GM23338 (cell line): ENCODE measurements at regions not wholly inside any gene's neighbourhood (a gene's known extent, or its start where the extent isn't known, plus 50 kb on each side); places are given as distances from the start of the nearest gene placed in this dataset.

ENCODE experiments used
- ATAC-seq: fragments of 200-7000 bp; cut with Tn5 transposase; 3 replicates; pipeline ENCODE4 v1.9.1; 2020
- DNase-seq: peaks from one replicate; pipeline ENCODE4 v3.0.0-alpha.2; 2015; ENCODE audit warnings: low spot score
- H2AFZ ChIP-seq: fragments of 200-600 bp; sonication (generic); 2 replicates; pipeline ENCODE4 v1.8.0; 2016; ENCODE audit warnings: antibody characterized with exemption, mild to moderate bottlenecking, moderate library complexity
- H3F3A ChIP-seq: fragments of 200-600 bp; sonication (generic); replicated peaks from 2 replicates; pipeline ENCODE4 v1.8.0; 2017; ENCODE audit warnings: antibody characterized with exemption, mixed run types, low read depth
- H3K27ac ChIP-seq: fragments of 200-600 bp; sonication (generic); 2 replicates; pipeline ENCODE4 v1.6.1; 2016; ENCODE audit warnings: low read depth
- H3K27me3 ChIP-seq: fragments of 200-600 bp; sonication (generic); 2 replicates; pipeline ENCODE4 v1.8.0; 2016; ENCODE audit warnings: mild to moderate bottlenecking, mixed run types, moderate library complexity; ENCODE audit not compliant: insufficient read depth
- H3K36me3 ChIP-seq: fragments of 200-600 bp; sonication (generic); 2 replicates; pipeline ENCODE4 v1.8.0; 2016; ENCODE audit warnings: mild to moderate bottlenecking; ENCODE audit not compliant: insufficient read depth
- H3K4me1 ChIP-seq: fragments of 200-600 bp; sonication (generic); 2 replicates; pipeline ENCODE4 v1.8.0; 2016; ENCODE audit warnings: mild to moderate bottlenecking, moderate library complexity; ENCODE audit not compliant: insufficient read depth
- H3K4me2 ChIP-seq: fragments of 200-600 bp; sonication (generic); 2 replicates; pipeline ENCODE4 v1.7.1; 2017; ENCODE audit warnings: mixed run types
- H3K4me3 ChIP-seq: fragments of 200-600 bp; sonication (generic); 2 replicates; pipeline ENCODE4 v1.6.1; 2016; ENCODE audit warnings: mixed run types
- H3K79me2 ChIP-seq: fragments of 200-600 bp; sonication (generic); replicated peaks from 2 replicates; pipeline ENCODE4 v1.8.0; 2017; ENCODE audit warnings: mild to moderate bottlenecking; ENCODE audit not compliant: insufficient read depth
- H3K9me2 ChIP-seq: fragments of 200-600 bp; sonication (generic); 2 replicates; pipeline ENCODE4 v1.8.0; 2017; ENCODE audit not compliant: insufficient read depth
- H4K20me1 ChIP-seq: fragments of 200-600 bp; sonication (generic); replicated peaks from 2 replicates; pipeline ENCODE4 v1.8.0; 2017; ENCODE audit warnings: mild to moderate bottlenecking; ENCODE audit not compliant: insufficient read depth
- H3K27ac Mint-ChIP-seq: 2 replicates; pipeline ENCODE4 v1.8.0; 2020; ENCODE audit warnings: inconsistent platforms, mild to moderate bottlenecking, moderate library complexity, mixed read lengths
- H3K27me3 Mint-ChIP-seq: 3 replicates; pipeline ENCODE4 v1.8.0; 2022; ENCODE audit warnings: low read depth, mild to moderate bottlenecking, moderate library complexity, mixed read lengths, inconsistent platforms; ENCODE audit not compliant: insufficient read depth, poor library complexity
- H3K36me3 Mint-ChIP-seq: 3 replicates; pipeline ENCODE4 v1.8.0; 2021; ENCODE audit warnings: low read depth, mild to moderate bottlenecking, inconsistent platforms, moderate library complexity, mixed read lengths
- H3K4me1 Mint-ChIP-seq: 3 replicates; pipeline ENCODE4 v1.8.0; 2020; ENCODE audit warnings: mild to moderate bottlenecking, inconsistent platforms, mixed read lengths
- H3K4me3 Mint-ChIP-seq: 3 replicates; pipeline ENCODE4 v1.8.0; 2021; ENCODE audit warnings: moderate library complexity, mild to moderate bottlenecking, inconsistent platforms, mixed read lengths
- H3K9me3 Mint-ChIP-seq: 3 replicates; pipeline ENCODE4 v1.8.0; 2020; ENCODE audit warnings: moderate library complexity, mild to moderate bottlenecking, inconsistent platforms, mixed read lengths
- CREB1 ChIP-seq: fragments of 250-450 bp; sonication (Bioruptor Pico); IDR thresholded peaks from 2 replicates; pipeline ENCODE4 v1.5.0; 2020; ENCODE audit warnings: low read depth, mild to moderate bottlenecking, moderate library complexity
- CTCF ChIP-seq, 2 experiments: fragments of 200-600 bp in 1 of 2; sonication (generic) in 1 of 2; conservative IDR thresholded peaks; 2 replicates each; pipeline versions ENCODE4 v1.5.1 to v1.6.1; 2016 to 2017; ENCODE audit warnings: antibody characterized with exemption in 2 of 2, low read depth in 2 of 2, mild to moderate bottlenecking in 2 of 2, moderate library complexity in 1 of 2
- ETS1 ChIP-seq: IDR thresholded peaks from 2 replicates; pipeline ENCODE4 v1.6.1; 2016; ENCODE audit warnings: antibody characterized with exemption
- EZH2phosphoT487 ChIP-seq: fragments of 200-600 bp; sonication (generic); IDR thresholded peaks from one replicate; pipeline ENCODE4 v1.8.1; 2018; ENCODE audit warnings: antibody characterized with exemption; ENCODE audit not compliant: unreplicated experiment
- JUNB ChIP-seq: IDR thresholded peaks from one replicate; pipeline ENCODE4 v1.6.1; 2016; ENCODE audit warnings: antibody characterized with exemption; ENCODE audit not compliant: unreplicated experiment
- NANOG ChIP-seq: IDR thresholded peaks from 2 replicates; pipeline ENCODE4 v1.6.1; 2016; ENCODE audit warnings: antibody characterized with exemption, borderline replicate concordance
- POLR2AphosphoS5 ChIP-seq: IDR thresholded peaks from 2 replicates; pipeline ENCODE4 v1.6.1; 2016; ENCODE audit warnings: antibody characterized with exemption, low read depth
- REST ChIP-seq: IDR thresholded peaks from one replicate; pipeline ENCODE4 v1.6.1; 2018; ENCODE audit warnings: antibody characterized with exemption; ENCODE audit not compliant: unreplicated experiment
- STAT1 ChIP-seq: IDR thresholded peaks from one replicate; pipeline ENCODE4 v1.6.1; 2016; ENCODE audit warnings: antibody characterized with exemption; ENCODE audit not compliant: unreplicated experiment
- ZNF114 ChIP-seq: fragments of 250-450 bp; sonication (Bioruptor Pico); IDR thresholded peaks from 2 replicates; pipeline ENCODE4 v1.5.0; 2020; ENCODE audit warnings: mild to moderate bottlenecking, moderate library complexity
- ZNF331 ChIP-seq: fragments of 250-450 bp; sonication (Bioruptor Pico); IDR thresholded peaks from 2 replicates; pipeline ENCODE4 v1.5.0; 2020; ENCODE audit warnings: low read depth, mild to moderate bottlenecking, moderate library complexity
- ZNF462 ChIP-seq: fragments of 250-450 bp; sonication (Bioruptor Pico); IDR thresholded peaks from 2 replicates; pipeline ENCODE4 v1.5.0; 2020; ENCODE audit warnings: mild to moderate bottlenecking, moderate library complexity

- H3K36me3 ChIP-seq, result no peaks in the 10 kb centered on the region
- H3K27ac ChIP-seq, result no peak overlapping the region
- TF ChIP-seq ZNF331 (CRISPR knock-in tag), result no peak
- no peak for TF ChIP-seq EZH2phosphoT487
- TF ChIP-seq POLR2AphosphoS5, result no peak
- TF ChIP-seq ETS1, result no peak
- TF ChIP-seq ZNF462 (CRISPR knock-in tag), result no peak
- TF ChIP-seq STAT1, result no peak
- no peak for TF ChIP-seq JUNB
- no peak for TF ChIP-seq REST
- no peak for TF ChIP-seq NANOG
- TF ChIP-seq ZNF114, result no peak
- no peak for TF ChIP-seq CREB1 (CRISPR knock-in tag)
- no peak for TF ChIP-seq CTCF (conservative IDR thresholded peaks at IDR 0.05; ENCODE audit: low read depth in 2 of 2)
- no peak overlapping the region for H2AFZ ChIP-seq
- H3F3A ChIP-seq, result no peaks in the 10 kb centered on the region
- no peaks in the 10 kb centered on the region for H3K79me2 ChIP-seq
- Mint-ChIP-seq H3K27ac (no peak overlapping the region), H3K36me3 (no peaks in the 10 kb centered on the region), H3K4me1 (peaks cover 29% of the 10 kb centered on the region), H3K9me3 (no peaks in the 10 kb centered on the region), H3K27me3 (peaks cover 1% of the 10 kb centered on the region), H3K4me3 (no peak overlapping the region)
- H3K27me3 ChIP-seq, result no peaks in the 10 kb centered on the region
- H3K4me3 ChIP-seq, result no peak overlapping the region
- no peak for ATAC-seq
- no peak for DNase-seq
- peaks cover 28% of the 10 kb centered on the region for H3K4me1 ChIP-seq
- H3K9me2 ChIP-seq, result no peaks in the 10 kb centered on the region; the same call in none of the 2 replicates
- H4K20me1 ChIP-seq, result no peaks in the 10 kb centered on the region
- no peak overlapping the region for H3K4me2 ChIP-seq
Observed at GRCh38 chr2:16051841-16052564, 111.7 kb downstream of the MYCN start.
